GM12891 (cell line): ENCODE measurements at regions not wholly inside any gene's neighbourhood (a gene's known extent, or its start where the extent isn't known, plus 50 kb on each side); places are given as distances from the start of the nearest gene placed in this dataset.

Experiments used
- PAX5 ChIP-seq: IDR thresholded peaks from 2 replicates; pipeline ENCODE4 v1.6.1; 2011; ENCODE audit warnings: low read length, moderate library complexity, mild to moderate bottlenecking; ENCODE audit not compliant: insufficient read depth, severe bottlenecking
- POLR2A ChIP-seq: IDR thresholded peaks from 2 replicates; pipeline ENCODE4 v1.6.1; 2011; ENCODE audit warnings: low read depth, low read length, control low read depth
- POLR2AphosphoS5 ChIP-seq: IDR thresholded peaks from 2 replicates; pipeline ENCODE4 v1.6.1; 2011; ENCODE audit warnings: low read depth, low read length, control low read depth
- POU2F2 ChIP-seq: IDR thresholded peaks from 2 replicates; pipeline ENCODE4 v1.6.1; 2011; ENCODE audit warnings: low read depth, mild to moderate bottlenecking, control low read depth, low read length, moderate library complexity
- SPI1 ChIP-seq: IDR thresholded peaks from 2 replicates; pipeline ENCODE4 v1.6.1; 2011; ENCODE audit warnings: low read depth, low read length, control low read depth
- TAF1 ChIP-seq: IDR thresholded peaks from 2 replicates; pipeline ENCODE4 v1.6.1; 2011; ENCODE audit warnings: low read depth, low read length, control low read depth

DNA sequence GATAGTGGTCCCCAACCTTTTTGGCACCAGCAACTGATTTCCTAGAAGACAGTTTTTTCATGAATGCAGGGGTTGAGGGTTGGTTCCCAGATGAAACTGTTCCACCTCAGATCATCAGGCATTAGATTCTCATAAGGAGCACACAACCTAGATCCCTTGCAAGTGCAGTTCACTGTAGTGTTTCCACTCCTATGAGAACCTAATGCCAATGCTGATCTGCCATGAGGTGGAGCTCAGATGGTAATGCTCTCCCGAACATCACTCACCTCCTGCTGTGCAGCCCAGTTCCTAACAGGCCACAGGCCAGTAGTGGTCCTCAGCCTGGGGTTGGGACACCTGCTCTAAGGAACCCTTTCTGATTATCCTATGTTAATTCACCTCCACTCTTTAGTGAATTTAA is 133.5 kb downstream of the SOX11 start:
- TF ChIP-seq POLR2AphosphoS5, result no peak
- no peak for TF ChIP-seq POLR2A
- no peak for TF ChIP-seq SPI1
- TF ChIP-seq TAF1, result no peak
- TF ChIP-seq POU2F2, result no peak
- TF ChIP-seq PAX5, result no peak
